GM12878 (cell line): ENCODE measurements at regions not wholly inside any gene's neighbourhood (a gene's known extent, or its start where the extent isn't known, plus 50 kb on each side); places are given as distances from the start of the nearest gene placed in this dataset.

Experiments
- ATAC-seq: fragments of 200-7000 bp; cut with Tn5 transposase; 3 replicates; pipeline ENCODE4 v1.9.1; 2020; ENCODE audit warnings: mild to moderate bottlenecking, moderate library complexity
- BruUV-seq: library from RNA; stranded (reverse); fragments of 400-500 nt; replicated peaks from 2 replicates; lab custom pipeline; 2021; lab: Mats Ljungman, UMichigan
- CTCF ChIA-PET: fragments of 300-600 bp; sonication (Branson Sonifier 250); formaldehyde crosslinking; extraction: SDS; loops from one replicate; lab custom pipeline; 2021; ENCODE audit warnings: inconsistent platforms; lab: Yijun Ruan, JAX
- POLR2A ChIA-PET: fragments of 350-600 bp; formaldehyde crosslinking; extraction: SDS; loops from one replicate; lab custom pipeline; 2021; ENCODE audit warnings: inconsistent platforms; lab: Charles Lee
- RAD21 ChIA-PET: fragments of 300-600 bp; sonication (Branson Sonifier 250); formaldehyde crosslinking; loops from one replicate; lab custom pipeline; 2023; ENCODE audit warnings: antibody characterized with exemption; ENCODE audit not compliant: unreplicated experiment; lab: Charles Lee
- SMC1A ChIA-PET: fragments of 300-600 bp; sonication (Branson Sonifier 250); formaldehyde crosslinking; loops from one replicate; lab custom pipeline; 2023; ENCODE audit not compliant: unreplicated experiment, uncharacterized antibody; lab: Charles Lee
- DNase-seq: peaks from one replicate; pipeline ENCODE4 v3.0.0-alpha.2; 2011; ENCODE audit warnings: low read depth, low spot score
- FAIRE-seq: peaks from 3 replicates; lab custom pipeline; 2011; peaks lifted over from hg19 to GRCh38; lab: Jason Lieb, UNC
- H2AFZ ChIP-seq: 2 replicates; pipeline ENCODE4 v1.6.0; 2011; ENCODE audit warnings: low read depth, low read length, control low read depth; ENCODE audit not compliant: control insufficient read depth
- H3K27ac ChIP-seq: 2 replicates; pipeline ENCODE4 v1.5.1; 2011; ENCODE audit warnings: control low read depth; ENCODE audit not compliant: control insufficient read depth, insufficient read depth
- H3K27me3 ChIP-seq, 2 experiments: replicated peaks in 1 of 2; 2 replicates each; pipeline versions ENCODE4 v1.6.0 to v1.6.1; 2011; ENCODE audit warnings: low read length in 1 of 2; ENCODE audit not compliant: control insufficient read depth in 2 of 2, insufficient read depth in 2 of 2
- H3K36me3 ChIP-seq, 2 experiments: 2 replicates each; pipeline ENCODE4 v1.5.1; 2011; ENCODE audit warnings: low read length in 1 of 2; ENCODE audit not compliant: control insufficient read depth in 2 of 2, insufficient read depth in 2 of 2
- H3K4me1 ChIP-seq: 2 replicates; pipeline ENCODE4 v1.6.1; 2011; ENCODE audit warnings: mild to moderate bottlenecking, low read length, moderate library complexity, mixed read lengths; ENCODE audit not compliant: control insufficient read depth, insufficient read depth
- H3K4me2 ChIP-seq: 2 replicates; pipeline ENCODE4 v1.6.0; 2011; ENCODE audit warnings: control low read depth; ENCODE audit not compliant: control insufficient read depth, insufficient read depth
- H3K4me3 ChIP-seq: fragments of 200-600 bp; sonication (generic); 2 replicates; pipeline ENCODE4 v1.5.1; 2016
- H3K79me2 ChIP-seq: 2 replicates; pipeline ENCODE4 v1.6.0; 2011; ENCODE audit warnings: low read length; ENCODE audit not compliant: control insufficient read depth, insufficient read depth
- H3K9ac ChIP-seq: 2 replicates; pipeline ENCODE4 v1.8.0; 2011; ENCODE audit warnings: low read length, control low read depth, mixed read lengths; ENCODE audit not compliant: control insufficient read depth, insufficient read depth
- H3K9me3 ChIP-seq: replicated peaks from 3 replicates; pipeline ENCODE4 v1.5.1; 2011; ENCODE audit warnings: mild to moderate bottlenecking, low read length; ENCODE audit not compliant: control insufficient read depth, insufficient read depth
- H4K20me1 ChIP-seq: 2 replicates; pipeline ENCODE4 v1.6.0; 2011; ENCODE audit not compliant: control insufficient read depth, insufficient read depth
- BCL3 ChIP-seq: IDR thresholded peaks from 2 replicates; pipeline ENCODE4 v1.6.1; 2011; ENCODE audit warnings: borderline replicate concordance, low read depth, mild to moderate bottlenecking, moderate library complexity, low read length; ENCODE audit not compliant: insufficient read depth, poor library complexity, severe bottlenecking
- CBX5 ChIP-seq: sonication (generic); IDR thresholded peaks from 2 replicates; pipeline ENCODE4 v1.6.1; 2016; ENCODE audit warnings: low read depth, moderate library complexity, mild to moderate bottlenecking, inconsistent platforms
- EGR1 ChIP-seq, 2 experiments: IDR thresholded peaks; 1 replicate in 1 of 2; 2 replicates in 1 of 2; pipeline ENCODE4 v1.6.1; 2011 to 2012; ENCODE audit warnings: low read depth in 2 of 2, low read length in 2 of 2, borderline replicate concordance in 1 of 2, mild to moderate bottlenecking in 1 of 2, moderate library complexity in 1 of 2
- IRF5 ChIP-seq: fragments of 450-650 bp; IDR thresholded peaks from 2 replicates; pipeline ENCODE4 v1.6.1; 2017; ENCODE audit warnings: borderline replicate concordance
- MEF2B ChIP-seq: fragments of 450-650 bp; IDR thresholded peaks from 2 replicates; pipeline ENCODE4 v1.6.1; 2018; ENCODE audit warnings: mild to moderate bottlenecking, moderate library complexity; ENCODE audit not compliant: partially characterized antibody, poor library complexity, severe bottlenecking
- NFYB ChIP-seq: IDR thresholded peaks from 2 replicates; pipeline ENCODE4 v1.6.1; 2011; ENCODE audit warnings: low read depth, mild to moderate bottlenecking, low read length, improper control_type of control experiment, moderate library complexity; ENCODE audit not compliant: insufficient read depth
- RUNX3 ChIP-seq: IDR thresholded peaks from 2 replicates; pipeline ENCODE4 v1.6.1; 2012; ENCODE audit warnings: low read length, inconsistent platforms
- SP1 ChIP-seq: IDR thresholded peaks from one replicate; pipeline ENCODE4 v1.6.1; 2011; ENCODE audit warnings: low read depth, low read length
- SPI1 ChIP-seq: IDR thresholded peaks from 2 replicates; pipeline ENCODE4 v1.6.1; 2011; ENCODE audit warnings: low read depth, mild to moderate bottlenecking, low read length, moderate library complexity, borderline replicate concordance; ENCODE audit not compliant: insufficient read depth
- SRF ChIP-seq, 2 experiments: IDR thresholded peaks; 2 replicates each; pipeline ENCODE4 v1.6.1; 2011; ENCODE audit warnings: low read depth in 2 of 2, low read length in 2 of 2, mild to moderate bottlenecking in 1 of 2, moderate library complexity in 1 of 2
- STAT1 ChIP-seq: fragments of 450-650 bp; conservative IDR thresholded peaks from 2 replicates; pipeline ENCODE4 v1.6.1; 2014; ENCODE audit warnings: antibody characterized with exemption, mild to moderate bottlenecking
- TARDBP ChIP-seq: IDR thresholded peaks from 2 replicates; pipeline ENCODE4 v1.6.1; 2016; ENCODE audit warnings: borderline replicate concordance
- WGBS: methylation state at CpG from one replicate; pipeline ENCODE4 v1.1.6; 2016; ENCODE audit warnings: low lambda C conversion rate; ENCODE audit not compliant: insufficient replicate concordance, insufficient coverage; ENCODE audit errors: missing lambda C conversion rate; 5-methylcytosine and 5-hydroxymethylcytosine counted together
- in situ Hi-C: fragments of 300-500 bp; cut with MboI; formaldehyde crosslinking; loops from 9 replicates; pipeline ENCODE4 v1.14.3; 2018; ENCODE audit warnings: mixed read lengths
- intact Hi-C: fragments of 100-400 bp; cut with micrococcal nuclease; formaldehyde crosslinking; loops from one replicate; pipeline ENCODE4 v1.14.2; 2022; ENCODE audit not compliant: unreplicated experiment
- TF ChIP-seq, protein P1 (sequence below): IDR thresholded peaks from 2 replicates; pipeline ENCODE4 v1.6.1; 2012; ENCODE audit warnings: low read depth, low read length, improper control_type of control experiment
- TF ChIP-seq, protein P2 (sequence below): IDR thresholded peaks from 2 replicates; pipeline ENCODE4 v1.6.1; 2012; ENCODE audit warnings: low read length, inconsistent platforms

- H3K4me3 ChIP-seq, result no peak overlapping the region
- DNase-seq (no peak), ATAC-seq (no peak), FAIRE-seq (no peak)
- no peaks in the 10 kb centered on the region for H3K36me3 ChIP-seq
- WGBS, result 7% methylated on average over 3 of the region's 3 CpGs
- H3K27me3 ChIP-seq, result no peaks in the 10 kb centered on the region
- intact Hi-C loops, result no loop called here
- no peak overlapping the region for H2AFZ ChIP-seq
- TF ChIP-seq IRF5 (no peak), EGR1 (IDR thresholded peaks at IDR 0.05; ENCODE audit: borderline replicate concordance in 1 of 2, low read depth in 2 of 2, low read length in 2 of 2) (no peak), MEF2B (no peak)
- TF ChIP-seq, protein P1, sequence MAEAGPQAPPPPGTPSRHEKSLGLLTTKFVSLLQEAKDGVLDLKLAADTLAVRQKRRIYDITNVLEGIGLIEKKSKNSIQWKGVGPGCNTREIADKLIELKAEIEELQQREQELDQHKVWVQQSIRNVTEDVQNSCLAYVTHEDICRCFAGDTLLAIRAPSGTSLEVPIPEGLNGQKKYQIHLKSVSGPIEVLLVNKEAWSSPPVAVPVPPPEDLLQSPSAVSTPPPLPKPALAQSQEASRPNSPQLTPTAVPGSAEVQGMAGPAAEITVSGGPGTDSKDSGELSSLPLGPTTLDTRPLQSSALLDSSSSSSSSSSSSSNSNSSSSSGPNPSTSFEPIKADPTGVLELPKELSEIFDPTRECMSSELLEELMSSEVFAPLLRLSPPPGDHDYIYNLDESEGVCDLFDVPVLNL, result no peak
- ChIA-PET CTCF (no interaction called here), SMC1A (no interaction called here), POLR2A (no interaction called here), RAD21 (no interaction called here)
- H3K4me1 ChIP-seq, result no peaks in the 10 kb centered on the region
- H3K27ac ChIP-seq, result no peak overlapping the region
- no peaks in the 10 kb centered on the region for H4K20me1 ChIP-seq
- H3K9ac ChIP-seq, result no peak overlapping the region
- in situ Hi-C loops, result no loop called here
- BruUV-seq, result no TSS peak
- no peaks in the 10 kb centered on the region for H3K79me2 ChIP-seq
- no peak overlapping the region for H3K4me2 ChIP-seq
- no peaks in the 10 kb centered on the region for H3K9me3 ChIP-seq
These were observed 902.5 kb upstream of the ZNF722 start for GRCh38 chr7:63096141-63096540.

GRCh38 chr7:63104666-63105065, 894.0 kb upstream of the ZNF722 start:
- BruUV-seq, result no TSS peak
- no peak for FAIRE-seq
- in situ Hi-C loops (no loop called here), intact Hi-C loops (no loop called here)
- DNase-seq, result no peak
- Histone ChIP-seq H4K20me1 (no peaks in the 10 kb centered on the region), H3K79me2 (no peaks in the 10 kb centered on the region), H3K9ac (no peak overlapping the region), H3K36me3 (no peaks in the 10 kb centered on the region), H3K27me3 (no peaks in the 10 kb centered on the region), H2AFZ (no peak overlapping the region), H3K9me3 (no peaks in the 10 kb centered on the region; the same call in 2 of the 3 replicates), H3K27ac (no peak overlapping the region), H3K4me2 (no peak overlapping the region), H3K4me3 (no peak overlapping the region), H3K4me1 (no peaks in the 10 kb centered on the region)
- ATAC-seq, result no peak
- ChIA-PET POLR2A (no interaction called here), CTCF (no interaction called here), SMC1A (no interaction called here), RAD21 (no interaction called here)
- WGBS, result 20% methylated on average over 4 of the region's 4 CpGs
- TF ChIP-seq STAT1, result no peak
- TF ChIP-seq TARDBP, result no peak
- no peak for TF ChIP-seq SPI1
- no peak for TF ChIP-seq SP1
- TF ChIP-seq, protein P2, sequence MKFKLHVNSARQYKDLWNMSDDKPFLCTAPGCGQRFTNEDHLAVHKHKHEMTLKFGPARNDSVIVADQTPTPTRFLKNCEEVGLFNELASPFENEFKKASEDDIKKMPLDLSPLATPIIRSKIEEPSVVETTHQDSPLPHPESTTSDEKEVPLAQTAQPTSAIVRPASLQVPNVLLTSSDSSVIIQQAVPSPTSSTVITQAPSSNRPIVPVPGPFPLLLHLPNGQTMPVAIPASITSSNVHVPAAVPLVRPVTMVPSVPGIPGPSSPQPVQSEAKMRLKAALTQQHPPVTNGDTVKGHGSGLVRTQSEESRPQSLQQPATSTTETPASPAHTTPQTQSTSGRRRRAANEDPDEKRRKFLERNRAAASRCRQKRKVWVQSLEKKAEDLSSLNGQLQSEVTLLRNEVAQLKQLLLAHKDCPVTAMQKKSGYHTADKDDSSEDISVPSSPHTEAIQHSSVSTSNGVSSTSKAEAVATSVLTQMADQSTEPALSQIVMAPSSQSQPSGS, result no peak
- no peak for TF ChIP-seq BCL3
- no peak for TF ChIP-seq SRF (IDR thresholded peaks at IDR 0.05; ENCODE audit: low read depth in 2 of 2, low read length in 2 of 2)
- TF ChIP-seq RUNX3, result no peak
- no peak for TF ChIP-seq NFYB
- TF ChIP-seq CBX5, result no peak
